Tibial nerve (tissue), 3 donors: ENCODE measurements at regions not wholly inside any gene's neighbourhood (a gene's known extent, or its start where the extent isn't known, plus 50 kb on each side); places are given as distances from the start of the nearest gene placed in this dataset.

Experiments
- CTCF ChIP-seq, 5 experiments: fragments of 200-600 bp in 3 of 5; fragments of 450-650 bp in 2 of 5; sonication (generic) in 3 of 5; IDR thresholded peaks; one replicate each; pipeline ENCODE4 v1.5.1; 2016 to 2019; ENCODE audit warnings: antibody characterized with exemption in 5 of 5, mild to moderate bottlenecking in 3 of 5, moderate library complexity in 2 of 5
- POLR2A ChIP-seq, 2 donors: fragments of 450-650 bp; IDR thresholded peaks; one replicate each; pipeline ENCODE4 v1.6.1; 2017; ENCODE audit warnings: antibody characterized with exemption in 2 of 2, mild to moderate bottlenecking in 2 of 2, moderate library complexity in 2 of 2

DNA sequence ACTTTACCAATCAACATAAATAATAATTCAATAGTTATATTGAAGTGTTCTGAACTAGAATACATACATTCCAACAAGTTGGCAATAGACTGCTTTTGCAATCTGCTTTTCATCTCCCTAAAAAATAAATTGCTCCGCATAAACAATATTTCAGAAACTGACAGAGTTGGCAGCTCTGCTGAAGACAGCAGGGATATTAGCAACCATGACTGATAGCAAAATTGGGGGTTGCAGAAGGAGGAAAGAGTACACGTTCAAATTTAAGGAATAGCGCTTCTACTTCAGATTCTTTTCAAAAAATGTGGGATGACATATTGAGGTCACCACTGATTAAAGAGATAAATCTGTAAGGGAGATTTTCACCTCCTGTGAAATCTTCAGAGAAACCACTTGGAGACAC, 521.2 kb downstream of the DTWD2 start:
- TF ChIP-seq CTCF (IDR thresholded peaks at IDR 0.05): no peak
- TF ChIP-seq POLR2A (IDR thresholded peaks at IDR 0.05): no peak
